Mesodermal cell (in vitro differentiated cells): ENCODE measurements at regions not wholly inside any gene's neighbourhood (a gene's known extent, or its start where the extent isn't known, plus 50 kb on each side); places are given as distances from the start of the nearest gene placed in this dataset.
"Not testable (repeated sequence)": the region's sequence is repeated elsewhere in the genome, so short reads cannot be mapped to it uniquely, and the experiment has no call there.

Source experiments
- H3K27ac ChIP-seq: 2 replicates; pipeline ENCODE4 v1.7.0; 2013; ENCODE audit warnings: mild to moderate bottlenecking, low read depth, low read length, moderate library complexity; ENCODE audit not compliant: severe bottlenecking
- H3K36me3 ChIP-seq: 2 replicates; pipeline ENCODE4 v1.7.1; 2013; ENCODE audit warnings: mild to moderate bottlenecking, low read length, moderate library complexity; ENCODE audit not compliant: control insufficient read depth, insufficient read depth
- H3K4me1 ChIP-seq: one replicate; pipeline ENCODE4 v1.7.1; 2013; ENCODE audit warnings: mild to moderate bottlenecking, low read length; ENCODE audit not compliant: insufficient read depth, control insufficient read depth, poor library complexity, severe bottlenecking
- H3K4me3 ChIP-seq: 2 replicates; pipeline ENCODE4 v1.7.0; 2013; ENCODE audit warnings: low read length, control low read depth, mild to moderate bottlenecking; ENCODE audit not compliant: insufficient read depth, poor library complexity, severe bottlenecking; ENCODE audit errors: extremely low read depth
- H3K9me3 ChIP-seq: 2 replicates; pipeline ENCODE4 v1.7.1; 2013; ENCODE audit warnings: mild to moderate bottlenecking, low read length, moderate library complexity; ENCODE audit not compliant: control insufficient read depth
- WGBS, 2 experiments: methylation state at CpG; one replicate each; pipeline ENCODE4 v1.1.5; 2013; ENCODE audit warnings: missing lambda C conversion rate in 2 of 2; ENCODE audit not compliant: insufficient coverage in 2 of 2; 5-methylcytosine and 5-hydroxymethylcytosine counted together

- no peaks in the 10 kb centered on the region for H3K36me3 ChIP-seq
- no peaks in the 10 kb centered on the region for H3K9me3 ChIP-seq
- peaks cover 3% of the 10 kb centered on the region for H3K4me1 ChIP-seq
- 93 to 100% methylated on average over 1 to 2 of the region's 5 CpGs for WGBS, 2 experiments
- no peak overlapping the region for H3K4me3 ChIP-seq
- H3K27ac ChIP-seq, result no peak overlapping the region
Observed at GRCh38 chr12:107368586-107368985, 275.2 kb upstream of the CRY1 start.

GRCh38 chr12:107369006-107369405 is 275.7 kb upstream of the CRY1 start:
- H3K4me3 ChIP-seq, result no peak overlapping the region
- no peak overlapping the region for H3K27ac ChIP-seq
- no peaks in the 10 kb centered on the region for H3K9me3 ChIP-seq
- H3K4me1 ChIP-seq, result peaks cover 4% of the 10 kb centered on the region
- no peaks in the 10 kb centered on the region for H3K36me3 ChIP-seq
- WGBS, 2 experiments, result 80% methylated on average over 1 of the region's 2 CpGs; no CpG with 5 or more reads in 1 of the 2 experiments

- WGBS, 2 experiments, result no CpG with 5 or more reads among the region's 4 CpGs
- H3K4me3 ChIP-seq, result no peak overlapping the region
Observed at GRCh38 chr12:107369679-107370078, 276.3 kb upstream of the CRY1 start.

GRCh38 chr12:107372229-107372658 is 278.9 kb upstream of the CRY1 start:
- Histone ChIP-seq H3K4me1 (peaks cover 7% of the 10 kb centered on the region), H3K27ac (no peak overlapping the region), H3K36me3 (no peaks in the 10 kb centered on the region), H3K4me3 (no peak overlapping the region), H3K9me3 (no peaks in the 10 kb centered on the region)
- WGBS, 2 experiments, result 75 to 79% methylated on average over 3 of the region's 5 CpGs

More at GRCh38 chr12:107369679-107370078, 276.3 kb upstream of the CRY1 start:
- no peak overlapping the region for H3K27ac ChIP-seq
- H3K4me1 ChIP-seq, result peaks cover 7% of the 10 kb centered on the region
- H3K36me3 ChIP-seq, result no peaks in the 10 kb centered on the region
- no peaks in the 10 kb centered on the region for H3K9me3 ChIP-seq

GRCh38 chr12:107373238-107373809 is 280.0 kb upstream of the CRY1 start:
- peaks cover 7% of the 10 kb centered on the region for H3K4me1 ChIP-seq
- no peaks in the 10 kb centered on the region for H3K36me3 ChIP-seq
- no peak overlapping the region for H3K4me3 ChIP-seq
- WGBS, 2 experiments, result 90 to 100% methylated on average over 2 to 3 of the region's 3 CpGs
- no peak overlapping the region for H3K27ac ChIP-seq
- H3K9me3 ChIP-seq, result no peaks in the 10 kb centered on the region

GRCh38 chr12:107374161-107374840 is 281.0 kb upstream of the CRY1 start:
- H3K27ac ChIP-seq, result no peak overlapping the region
- H3K36me3 ChIP-seq, result no peaks in the 10 kb centered on the region
- H3K9me3 ChIP-seq, result no peaks in the 10 kb centered on the region
- 73 to 77% methylated on average over 6 to 7 of the region's 10 CpGs for WGBS, 2 experiments
- H3K4me3 ChIP-seq, result no peak overlapping the region
- H3K4me1 ChIP-seq, result peaks cover 7% of the 10 kb centered on the region

- H3K4me1 ChIP-seq, result peaks cover 7% of the 10 kb centered on the region
- 86 to 93% methylated on average over 6 of the region's 8 CpGs for WGBS, 2 experiments
- no peaks in the 10 kb centered on the region for H3K9me3 ChIP-seq
- no peak overlapping the region for H3K27ac ChIP-seq
- H3K4me3 ChIP-seq, result no peak overlapping the region
- no peaks in the 10 kb centered on the region for H3K36me3 ChIP-seq
Observed at GRCh38 chr12:107375231-107375630, 281.9 kb upstream of the CRY1 start.

- Histone ChIP-seq H3K27ac (no peak overlapping the region), H3K4me1 (peaks cover 7% of the 10 kb centered on the region), H3K36me3 (no peaks in the 10 kb centered on the region), H3K4me3 (no peak overlapping the region), H3K9me3 (no peaks in the 10 kb centered on the region)
- WGBS, 2 experiments, result 91 to 92% methylated on average over 5 of the region's 6 CpGs
Observed at GRCh38 chr12:107377596-107378385, 284.4 kb upstream of the CRY1 start.

- Histone ChIP-seq H3K4me3 (no peak overlapping the region), H3K4me1 (peaks cover 5% of the 10 kb centered on the region), H3K27ac (no peak overlapping the region), H3K9me3 (no peaks in the 10 kb centered on the region), H3K36me3 (no peaks in the 10 kb centered on the region)
- WGBS, 2 experiments, result 83 to 88% methylated on average over 3 to 4 of the region's 4 CpGs
Observed at GRCh38 chr12:107378609-107379008, 285.3 kb upstream of the CRY1 start.

GRCh38 chr12:107379142-107379851 is 285.9 kb upstream of the CRY1 start:
- not testable (repeated sequence) for H3K4me3 ChIP-seq, H3K9me3 ChIP-seq, H3K27ac ChIP-seq, H3K4me1 ChIP-seq, H3K36me3 ChIP-seq
- WGBS, 2 experiments, result 90 to 100% methylated on average over 4 to 5 of the region's 6 CpGs
